Psoas muscle (tissue), 7 donors: ENCODE measurements at regions not wholly inside any gene's neighbourhood (a gene's known extent, or its start where the extent isn't known, plus 50 kb on each side); places are given as distances from the start of the nearest gene placed in this dataset.

Experiments
- ATAC-seq, 4 donors: fragments of 200-7000 bp; cut with Tn5 transposase; one replicate each; pipeline ENCODE4 v1.9.1; 2020; ENCODE audit warnings: moderate library complexity in 3 of 4, mild to moderate bottlenecking in 2 of 4
- DNase-seq, 2 donors: peaks; one replicate each; pipeline ENCODE4 v3.0.0-alpha.2; 2020
- H3K27ac ChIP-seq: fragments of 200-600 bp; one replicate; pipeline ENCODE4 v1.8.0; 2022
- H3K27me3 ChIP-seq, 3 donors: fragments of 200-600 bp in 1 of 3; one replicate each; pipeline versions ENCODE4 v1.6.1 to v1.8.0; 2013 to 2022; ENCODE audit warnings: low read length in 2 of 3, mild to moderate bottlenecking in 2 of 3, moderate library complexity in 1 of 3; ENCODE audit not compliant: insufficient read depth in 3 of 3
- H3K36me3 ChIP-seq, 2 donors: fragments of 200-600 bp in 1 of 2; one replicate each; pipeline versions ENCODE4 v1.6.1 to v1.8.0; 2013 to 2022; ENCODE audit warnings: low read depth in 1 of 2, mild to moderate bottlenecking in 1 of 2, moderate library complexity in 1 of 2; ENCODE audit not compliant: insufficient read depth in 1 of 2
- H3K4me1 ChIP-seq: fragments of 200-600 bp; one replicate; pipeline ENCODE4 v1.8.0; 2022
- H3K4me3 ChIP-seq: fragments of 200-600 bp; one replicate; pipeline ENCODE4 v1.8.0; 2022; ENCODE audit warnings: mild to moderate bottlenecking
- H3K9me3 ChIP-seq: fragments of 200-600 bp; one replicate; pipeline ENCODE4 v1.8.0; 2022
- CTCF ChIP-seq: fragments of 200-600 bp; IDR thresholded peaks from one replicate; pipeline ENCODE4 v1.8.0; 2022; ENCODE audit warnings: antibody characterized with exemption
- WGBS, 3 donors: extraction: QIAGEN DNeasy Blood & Tissue Kit; methylation state at CpG; one replicate each; pipeline versions ENCODE4 v1.1.6 to v1.1.7; 2013; 5-methylcytosine and 5-hydroxymethylcytosine counted together
- intact Hi-C, 2 donors: fragments of 100-400 bp; cut with DNase I; formaldehyde crosslinking; loops; one replicate each; pipeline versions ENCODE4 v1.11.0 to v1.14.2; 2022
- donor health status: healthy with polysubstance abuse.
- donor health status: DM: no; HTN: no; CAD: no; lungs with moderate emphysema.
- donor health status: Bipolar disorder and iron deficiency.
- donor health status: healthy.
- donor health status: DM: yes; HTN: yes; CAD: no.
- donor health status: DM: no; HTN: no; CAD: no.
- donor health status: DM: yes; HTN: yes; CAD: no.

DNA sequence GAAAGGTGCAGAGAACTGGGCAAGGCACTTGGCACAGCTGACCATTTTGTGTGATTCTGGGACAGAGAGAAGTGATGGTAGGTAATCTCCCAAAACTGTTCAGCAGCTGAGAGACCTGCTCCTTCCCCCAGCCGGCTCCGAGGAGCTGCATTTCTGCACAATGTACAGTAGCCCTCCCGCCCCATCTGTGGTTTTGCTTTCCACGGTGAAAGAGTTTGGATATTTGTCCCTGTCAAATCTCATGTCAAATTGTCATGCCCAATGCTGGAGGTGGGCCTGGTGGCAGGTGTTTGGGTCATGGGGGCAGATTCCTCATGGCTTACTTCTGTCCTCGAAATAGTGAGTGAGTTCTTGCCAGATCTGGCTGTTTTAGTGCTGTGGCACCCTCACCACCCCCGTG is 90.5 kb upstream of the CD99 start:
- ATAC-seq (no peak), DNase-seq (no peak)
- H3K9me3 ChIP-seq = no peaks in the 10 kb centered on the region
- intact Hi-C loops = no loop called here
- no peaks in the 10 kb centered on the region for H3K4me1 ChIP-seq
- no peaks in the 10 kb centered on the region for H3K27me3 ChIP-seq
- 61 to 67% (median 62%) methylated on average over 6 of the region's 6 CpGs for WGBS, 3 donors
- no peak overlapping the region for H3K27ac ChIP-seq
- TF ChIP-seq CTCF = no peak
- H3K36me3 ChIP-seq = no peaks in the 10 kb centered on the region
- no peak overlapping the region for H3K4me3 ChIP-seq

GRCh38 chrX:2596555-2597255 is 94.4 kb upstream of the CD99 start:
- H3K4me3 ChIP-seq = no peak overlapping the region
- H3K27me3 ChIP-seq = peaks cover 0 to 6% (median 0%) of the 10 kb centered on the region in 3 donors
- no peaks in the 10 kb centered on the region for H3K36me3 ChIP-seq
- H3K4me1 ChIP-seq = no peaks in the 10 kb centered on the region
- no peak overlapping the region for H3K27ac ChIP-seq
- DNase-seq = no peak
- ATAC-seq = no peak
- H3K9me3 ChIP-seq = no peaks in the 10 kb centered on the region
- 73 to 77% (median 75%) methylated on average over 9 of the region's 9 CpGs for WGBS, 3 donors
- intact Hi-C loops = no loop called here
- TF ChIP-seq CTCF = no peak

DNA sequence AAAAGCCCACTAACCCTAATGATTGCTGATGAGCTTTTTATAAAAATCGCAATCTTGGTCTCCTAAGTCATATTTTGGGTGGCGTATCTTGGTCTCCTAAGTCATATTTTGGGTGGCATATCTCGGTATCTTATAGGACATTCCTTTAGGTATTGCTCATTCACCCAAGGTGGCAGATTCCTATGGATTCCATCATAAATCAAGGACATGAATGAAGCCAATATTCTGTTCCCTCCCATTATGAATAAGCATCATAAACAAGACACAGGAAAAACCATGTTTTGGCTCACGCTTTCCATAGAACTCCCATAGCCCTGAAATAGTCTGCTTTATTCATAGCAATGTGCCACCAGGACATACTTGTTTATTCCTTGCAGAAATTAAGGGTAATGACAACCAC is 95.0 kb upstream of the CD99 start:
- DNase-seq (no peak), ATAC-seq (no peak)
- intact Hi-C loops = no loop called here
- WGBS, 3 donors = 93 to 97% (median 96%) methylated on average over 4 of the region's 4 CpGs
- Histone ChIP-seq H3K27me3 (peaks cover 0 to 6% (median 0%) of the 10 kb centered on the region in 3 donors), H3K9me3 (no peaks in the 10 kb centered on the region), H3K4me3 (no peak overlapping the region), H3K36me3 (no peaks in the 10 kb centered on the region), H3K27ac (no peak overlapping the region), H3K4me1 (no peaks in the 10 kb centered on the region)
- TF ChIP-seq CTCF = no peak

DNA sequence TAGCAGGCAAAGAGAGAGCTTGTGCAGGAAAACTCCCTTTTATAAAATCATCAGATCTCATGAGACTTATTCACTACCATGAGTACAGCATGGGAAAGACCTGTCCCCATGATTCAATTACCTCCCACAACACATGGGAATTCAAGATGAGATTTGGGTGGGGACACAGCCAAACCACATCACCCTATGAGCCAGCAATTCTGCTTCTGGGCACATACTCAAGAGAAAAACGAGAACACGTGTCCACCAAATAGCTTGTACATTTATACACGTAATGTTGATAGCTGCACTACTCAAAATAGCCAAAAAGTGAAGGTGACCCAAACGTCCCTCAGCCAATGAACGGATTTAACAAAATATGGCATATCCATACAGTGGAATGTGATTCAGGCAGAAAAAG is 94.5 kb upstream of the DHRSX start:
- TF ChIP-seq CTCF = no peak
- Histone ChIP-seq H3K4me3 (no peak overlapping the region), H3K27ac (no peak overlapping the region), H3K36me3 (no peaks in the 10 kb centered on the region), H3K4me1 (no peaks in the 10 kb centered on the region), H3K9me3 (no peaks in the 10 kb centered on the region), H3K27me3 (peaks cover 0 to 6% (median 0%) of the 10 kb centered on the region in 3 donors)
- intact Hi-C loops = no loop called here
- DNase-seq = no peak
- WGBS, 3 donors = 36 to 49% (median 46%) methylated on average over 5 of the region's 5 CpGs
- no peak for ATAC-seq

DNA sequence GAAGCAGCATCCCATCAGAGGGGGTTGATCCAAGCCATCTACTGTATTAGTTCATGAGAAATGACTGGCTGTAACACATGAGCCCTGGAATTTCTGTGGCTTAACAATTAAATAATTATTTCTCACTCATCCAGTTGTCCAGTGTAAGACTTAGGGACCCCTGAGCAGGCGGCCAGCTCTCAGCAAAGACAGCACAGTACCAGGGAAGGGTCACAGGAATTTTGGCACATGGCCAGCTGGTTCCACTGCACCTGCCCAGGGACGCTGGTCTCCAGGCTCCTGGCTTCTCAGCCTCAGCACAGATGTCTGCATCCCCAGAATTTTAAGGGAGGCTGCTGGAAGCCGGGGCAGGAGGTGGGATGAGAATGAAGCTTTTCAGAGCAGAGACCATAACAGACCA is 93.7 kb upstream of the DHRSX start:
- no peak overlapping the region for H3K4me3 ChIP-seq
- H3K27ac ChIP-seq = no peak overlapping the region
- WGBS, 3 donors = 31 to 36% (median 36%) methylated on average over 3 of the region's 3 CpGs
- H3K9me3 ChIP-seq = no peaks in the 10 kb centered on the region
- no peak for ATAC-seq
- DNase-seq = no peak
- no peaks in the 10 kb centered on the region for H3K4me1 ChIP-seq
- H3K36me3 ChIP-seq = no peaks in the 10 kb centered on the region
- intact Hi-C loops = loop anchor here (5.0 kb wide), 2 partner anchors 307 to 947 kb away; no protein-coding TSS in a partner anchor
- peaks cover 0 to 6% (median 0%) of the 10 kb centered on the region in 3 donors for H3K27me3 ChIP-seq
- no peak for TF ChIP-seq CTCF
